IMR-90 (cell line): ENCODE measurements at regions not wholly inside any gene's neighbourhood (a gene's known extent, or its start where the extent isn't known, plus 50 kb on each side); places are given as distances from the start of the nearest gene placed in this dataset.

ENCODE experiments used
- ATAC-seq: fragments of 200-7000 bp; cut with Tn5 transposase; 2 replicates; pipeline ENCODE4 v1.9.1; 2020; ENCODE audit warnings: low read depth, mild to moderate bottlenecking, moderate library complexity
- BruUV-seq: library from RNA; stranded (reverse); fragments of 400-500 nt; replicated peaks from 2 replicates; lab custom pipeline; 2021; lab: Mats Ljungman, UMichigan
- CTCF ChIA-PET: fragments of 300-600 bp; formaldehyde crosslinking; extraction: SDS; loops from one replicate; lab custom pipeline; 2021; ENCODE audit warnings: antibody characterized with exemption; lab: Yijun Ruan, JAX
- POLR2A ChIA-PET: fragments of 300-600 bp; sonication (Branson Sonifier 250); formaldehyde crosslinking; loops from one replicate; lab custom pipeline; 2022; ENCODE audit warnings: antibody characterized with exemption; ENCODE audit not compliant: unreplicated experiment; lab: Charles Lee
- DNase-seq: peaks from one replicate; pipeline ENCODE4 v3.0.0; 2013
- H2AFZ ChIP-seq: replicated peaks from 2 replicates; pipeline ENCODE3; 2013; ENCODE audit warnings: low read length, mild to moderate bottlenecking; ENCODE audit not compliant: poor library complexity
- H2AK5ac ChIP-seq: 2 replicates; pipeline ENCODE4 v1.6.1; 2013; ENCODE audit warnings: low read depth, low read length, inconsistent platforms
- H2AK9ac ChIP-seq: replicated peaks from 2 replicates; pipeline ENCODE3; 2013; ENCODE audit warnings: mild to moderate bottlenecking, low read depth, low read length, moderate library complexity; ENCODE audit not compliant: poor library complexity
- H2BK120ac ChIP-seq: 2 replicates; pipeline ENCODE4 v1.6.1; 2013; ENCODE audit warnings: low read depth, low read length, inconsistent platforms
- H2BK15ac ChIP-seq: 3 replicates; pipeline ENCODE4 v1.6.1; 2013; ENCODE audit warnings: low read depth, low read length, inconsistent platforms
- H2BK20ac ChIP-seq: 2 replicates; pipeline ENCODE4 v1.6.1; 2013; ENCODE audit warnings: low read depth, mild to moderate bottlenecking, inconsistent platforms, low read length, moderate library complexity
- H2BK5ac ChIP-seq: 2 replicates; pipeline ENCODE4 v1.6.1; 2013; ENCODE audit warnings: mild to moderate bottlenecking, low read depth, low read length, inconsistent platforms; ENCODE audit not compliant: poor library complexity, severe bottlenecking
- H3K14ac ChIP-seq: replicated peaks from 2 replicates; pipeline ENCODE4 v1.6.1; 2013; ENCODE audit warnings: low read depth, low read length, inconsistent platforms
- H3K18ac ChIP-seq: 2 replicates; pipeline ENCODE4 v1.6.1; 2013; ENCODE audit warnings: low read depth, low read length, control low read depth
- H3K23ac ChIP-seq: 2 replicates; pipeline ENCODE4 v1.6.1; 2013; ENCODE audit warnings: low read depth, low read length, inconsistent platforms
- H3K27ac ChIP-seq: 2 replicates; pipeline ENCODE4 v1.5.1; 2013; ENCODE audit warnings: mild to moderate bottlenecking, control low read depth, low read length; ENCODE audit not compliant: insufficient read depth
- H3K27me3 ChIP-seq: 2 replicates; pipeline ENCODE4 v1.6.1; 2013; ENCODE audit warnings: low read length; ENCODE audit not compliant: control insufficient read depth, insufficient read depth
- H3K36me3 ChIP-seq: 2 replicates; pipeline ENCODE4 v1.6.1; 2013; ENCODE audit warnings: low read length, mixed read lengths; ENCODE audit not compliant: control insufficient read depth, insufficient read depth
- H3K4ac ChIP-seq: 2 replicates; pipeline ENCODE4 v1.6.1; 2013; ENCODE audit warnings: low read depth, low read length, inconsistent platforms
- H3K4me1 ChIP-seq: 2 replicates; pipeline ENCODE4 v1.6.1; 2013; ENCODE audit warnings: low read length, mixed read lengths; ENCODE audit not compliant: control insufficient read depth, insufficient read depth
- H3K4me2 ChIP-seq: 2 replicates; pipeline ENCODE4 v1.6.1; 2013; ENCODE audit warnings: low read depth, mild to moderate bottlenecking, control low read depth, low read length, moderate library complexity
- H3K4me3 ChIP-seq: 2 replicates; pipeline ENCODE4 v1.5.1; 2013; ENCODE audit warnings: low read depth, mild to moderate bottlenecking, control low read depth, low read length, moderate library complexity; ENCODE audit not compliant: insufficient read depth
- H3K56ac ChIP-seq: 2 replicates; pipeline ENCODE4 v1.6.1; 2013; ENCODE audit warnings: low read length, inconsistent platforms; ENCODE audit not compliant: insufficient read depth; ENCODE audit errors: extremely low read depth
- H3K79me1 ChIP-seq, 2 experiments: 2 replicates each; pipeline ENCODE4 v1.6.1; 2013; ENCODE audit warnings: low read length in 2 of 2, inconsistent platforms in 1 of 2, low read depth in 1 of 2
- H3K9ac ChIP-seq: 2 replicates; pipeline ENCODE4 v1.6.1; 2013; ENCODE audit warnings: low read depth, low read length, control low read depth
- H3K9me1 ChIP-seq: 2 replicates; pipeline ENCODE4 v1.6.1; 2013; ENCODE audit warnings: low read length, inconsistent platforms; ENCODE audit not compliant: insufficient read depth
- H3K9me3 ChIP-seq: 2 replicates; pipeline ENCODE4 v1.6.1; 2013; ENCODE audit warnings: low read length; ENCODE audit not compliant: control insufficient read depth, insufficient read depth
- H4K20me1 ChIP-seq: 2 replicates; pipeline ENCODE4 v1.6.1; 2013; ENCODE audit warnings: low read length, inconsistent platforms; ENCODE audit not compliant: insufficient read depth
- H4K5ac ChIP-seq: 2 replicates; pipeline ENCODE4 v1.6.1; 2013; ENCODE audit warnings: mild to moderate bottlenecking, low read depth, low read length, control low read depth
- H4K8ac ChIP-seq, 2 experiments: 2 replicates each; pipeline ENCODE4 v1.6.1; 2013; ENCODE audit warnings: low read depth in 2 of 2, low read length in 2 of 2, control low read depth in 1 of 2, inconsistent platforms in 1 of 2
- H4K91ac ChIP-seq: 2 replicates; pipeline ENCODE4 v1.6.1; 2013; ENCODE audit warnings: low read depth, low read length, inconsistent platforms; ENCODE audit not compliant: insufficient read depth
- CEBPB ChIP-seq: IDR thresholded peaks from 2 replicates; pipeline ENCODE4 v1.6.1; 2012; ENCODE audit warnings: low read depth, low read length, improper control_type of control experiment
- CHD1 ChIP-seq: IDR thresholded peaks from 2 replicates; pipeline ENCODE4 v1.6.1; 2012; ENCODE audit warnings: low read depth, low read length, improper control_type of control experiment
- ELK1 ChIP-seq: fragments of 150-350 bp; IDR thresholded peaks from 2 replicates; pipeline ENCODE4 v1.6.1; 2016; ENCODE audit warnings: low read depth, mild to moderate bottlenecking, low read length, moderate library complexity, borderline replicate concordance
- FOS ChIP-seq: fragments of 150-350 bp; IDR thresholded peaks from 2 replicates; pipeline ENCODE4 v1.6.1; 2016; ENCODE audit warnings: low read depth, low read length
- MAFK ChIP-seq: IDR thresholded peaks from 2 replicates; pipeline ENCODE4 v1.6.1; 2012; ENCODE audit warnings: low read depth, low read length, improper control_type of control experiment
- MAZ ChIP-seq: IDR thresholded peaks from 2 replicates; pipeline ENCODE4 v1.6.1; 2012; ENCODE audit warnings: low read depth, mild to moderate bottlenecking, low read length, improper control_type of control experiment, moderate library complexity, borderline replicate concordance
- NFE2L2 ChIP-seq: fragments of 150-350 bp; IDR thresholded peaks from 2 replicates; pipeline ENCODE4 v1.6.1; 2016; ENCODE audit warnings: low read depth, mild to moderate bottlenecking, low read length
- POLR2A ChIP-seq: IDR thresholded peaks from 2 replicates; pipeline ENCODE4 v1.6.1; 2012; ENCODE audit warnings: mild to moderate bottlenecking, low read depth, low read length
- RAD21 ChIP-seq: IDR thresholded peaks from 2 replicates; pipeline ENCODE4 v1.6.1; 2012; ENCODE audit warnings: low read length, improper control_type of control experiment
- RCOR1 ChIP-seq: IDR thresholded peaks from 2 replicates; pipeline ENCODE4 v1.6.1; 2012; ENCODE audit warnings: mild to moderate bottlenecking, low read length, improper control_type of control experiment; ENCODE audit not compliant: insufficient replicate concordance
- RFX5 ChIP-seq: IDR thresholded peaks from 2 replicates; pipeline ENCODE4 v1.8.0; 2012; ENCODE audit warnings: low read depth, mild to moderate bottlenecking, low read length, moderate library complexity
- SMC3 ChIP-seq: fragments of 150-350 bp; IDR thresholded peaks from 2 replicates; pipeline ENCODE4 v1.6.1; 2016; ENCODE audit warnings: low read depth, mild to moderate bottlenecking, antibody characterized with exemption, low read length, moderate library complexity
- USF2 ChIP-seq: fragments of 150-350 bp; IDR thresholded peaks from 2 replicates; pipeline ENCODE4 v1.6.1; 2017; ENCODE audit warnings: mild to moderate bottlenecking, antibody characterized with exemption, low read length, low read depth
- WGBS, 2 experiments: methylation state at CpG; one replicate each; pipeline versions ENCODE4 v1.1.5 to v1.1.7; 2013; ENCODE audit warnings: missing lambda C conversion rate in 2 of 2; ENCODE audit not compliant: insufficient read length in 1 of 2; ENCODE audit errors: extremely low coverage in 2 of 2; 5-methylcytosine and 5-hydroxymethylcytosine counted together
- dilution Hi-C: fragments of 300-500 bp; cut with HindIII; formaldehyde crosslinking; loops from one replicate; pipeline ENCODE4 v1.14.3; 2018; ENCODE audit warnings: low sequenced_read_pairs; ENCODE audit not compliant: unreplicated experiment
- in situ Hi-C: fragments of 300-500 bp; cut with MboI; formaldehyde crosslinking; loops from 3 replicates; pipeline ENCODE4 v1.14.3; 2019; ENCODE audit warnings: low sequenced_read_pairs, inconsistent platforms, mixed read lengths
- intact Hi-C: fragments of 100-400 bp; cut with micrococcal nuclease; formaldehyde crosslinking; loops from 2 replicates; pipeline ENCODE4 v1.10.0; 2022

GRCh38 chr6:105810105-105810921 is 275.8 kb upstream of the PRDM1 start (continued):
- TF ChIP-seq RCOR1 = no peak
- TF ChIP-seq MAZ = peak; percentile 81; the same call in 1 of the 2 replicates

GRCh38 chr6:105808571-105808970 is 277.6 kb upstream of the PRDM1 start:
- H4K8ac ChIP-seq = peak overlapping the region in 1 of 2 experiments; percentile 23; a peak in 2 of 4 replicates
- ATAC-seq (no peak), DNase-seq (no peak)
- 0 out of 4 replicates have a peak, but pooled peaks cover 0 to 4% of the 10 kb centered on the region in 2 experiments for H3K79me1 ChIP-seq
- peak overlapping the region; percentile 58; the same call in 1 of the 2 replicates for H3K18ac ChIP-seq
- H2BK5ac ChIP-seq = peak overlapping the region; percentile 16
- H3K9ac ChIP-seq = no peak overlapping the region
- peak overlapping the region; percentile 79 for H4K91ac ChIP-seq
- peaks cover 12% of the 10 kb centered on the region for H3K9me1 ChIP-seq
- dilution Hi-C loops (no loop called here), in situ Hi-C loops (no loop called here), intact Hi-C loops (no loop called here)
- peak overlapping the region; percentile 97 for H2BK120ac ChIP-seq
- no peak overlapping the region for H2AK9ac ChIP-seq
- no peak overlapping the region; the same call in 1 of the 2 replicates for H3K56ac ChIP-seq
- no peaks in the 10 kb centered on the region for H3K27me3 ChIP-seq
- BruUV-seq = no TSS peak
- H2AK5ac ChIP-seq = peak overlapping the region; percentile 61
- H3K4me2 ChIP-seq = no peak overlapping the region
- H3K9me3 ChIP-seq = peaks cover 4% of the 10 kb centered on the region
- peak overlapping the region; percentile 98 for H2BK20ac ChIP-seq
- no CpG with 5 or more reads among the region's 2 CpGs for WGBS, 2 experiments
- H3K23ac ChIP-seq = no peak overlapping the region
- no peak overlapping the region for H3K4me3 ChIP-seq
- H3K36me3 ChIP-seq = no peaks in the 10 kb centered on the region
- H2BK15ac ChIP-seq = peak overlapping the region; percentile 50; the same call in 2 of the 3 replicates
- peak overlapping the region; percentile 11 for H3K14ac ChIP-seq
- peaks cover 29% of the 10 kb centered on the region; the same call in 1 of the 2 replicates for H3K4me1 ChIP-seq
- H4K5ac ChIP-seq = peak overlapping the region; percentile 52
- no peak overlapping the region for H2AFZ ChIP-seq
- H4K20me1 ChIP-seq = no peaks in the 10 kb centered on the region
- H3K4ac ChIP-seq = peak overlapping the region; percentile 90
- CTCF ChIA-PET = no interaction called here
- H3K27ac ChIP-seq = no peak overlapping the region
- POLR2A ChIA-PET = no interaction called here
- no peak for TF ChIP-seq RFX5
- no peak for TF ChIP-seq RAD21
- TF ChIP-seq POLR2A = no peak
- no peak for TF ChIP-seq SMC3
- no peak for TF ChIP-seq MAZ
- TF ChIP-seq NFE2L2 = no peak
- no peak for TF ChIP-seq CEBPB
- no peak for TF ChIP-seq USF2
- TF ChIP-seq CHD1 = no peak
- no peak for TF ChIP-seq FOS
- no peak for TF ChIP-seq MAFK
- TF ChIP-seq ELK1 = no peak
- no peak for TF ChIP-seq RCOR1
